Erythroblast (primary cell): ENCODE measurements at regions not wholly inside any gene's neighbourhood (a gene's known extent, or its start where the extent isn't known, plus 50 kb on each side); places are given as distances from the start of the nearest gene placed in this dataset.

ENCODE experiments used
- GATA1 ChIP-seq: IDR thresholded peaks from 2 replicates; pipeline ENCODE4 v1.6.1; 2011; ENCODE audit warnings: low read depth, mild to moderate bottlenecking, control low read depth, low read length, moderate library complexity
- POLR2A ChIP-seq: IDR thresholded peaks from 2 replicates; pipeline ENCODE4 v1.6.1; 2011; ENCODE audit warnings: mild to moderate bottlenecking, low read length

DNA sequence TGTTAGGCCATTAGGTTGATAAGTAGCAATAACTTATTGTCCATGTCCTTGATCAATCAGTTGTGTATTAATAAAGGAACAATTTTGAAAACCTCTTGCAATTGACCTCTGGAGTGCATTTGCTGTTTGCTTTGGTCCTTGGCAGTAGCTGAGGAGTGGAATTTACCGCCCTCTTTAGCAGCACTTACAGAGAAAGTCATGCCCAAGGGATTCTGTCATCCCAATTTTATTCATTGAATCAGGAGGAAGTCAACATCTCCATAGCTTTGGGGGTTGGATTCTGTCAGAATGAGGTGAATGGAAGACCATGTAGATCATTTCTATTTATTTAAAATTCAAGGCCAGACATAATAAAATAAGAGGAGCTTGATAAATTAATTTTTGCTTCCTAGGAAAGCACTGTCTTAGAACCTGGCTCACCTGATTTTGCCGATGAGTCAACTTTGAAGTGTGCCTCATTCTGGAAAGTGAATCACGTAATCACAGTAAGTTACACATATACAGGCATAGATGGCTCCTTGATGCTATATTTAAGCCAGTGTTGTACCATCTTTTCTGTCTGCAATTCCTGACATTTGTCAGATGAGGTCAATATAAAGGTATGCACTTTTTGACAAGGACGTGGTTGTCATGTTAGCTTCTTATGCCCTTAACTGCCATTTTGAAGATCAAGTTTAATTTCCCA, 128.7 kb upstream of the MLIP start:
- TF ChIP-seq POLR2A (no peak), GATA1 (no peak)
